Neural progenitor cell (in vitro differentiated cells): ENCODE measurements at regions not wholly inside any gene's neighbourhood (a gene's known extent, or its start where the extent isn't known, plus 50 kb on each side); places are given as distances from the start of the nearest gene placed in this dataset.
A peak's percentile ranks its signal among the peaks of the same experiment; 100 is the strongest.

Source experiments
- DNase-seq: peaks from one replicate; pipeline ENCODE4 v3.0.0-alpha.2; 2016; ENCODE audit warnings: low spot score
- H2AFZ ChIP-seq: fragments of 200-600 bp; sonication (generic); replicated peaks from 2 replicates; pipeline ENCODE4 v1.6.1; 2016; ENCODE audit warnings: antibody characterized with exemption
- H3F3A ChIP-seq: fragments of 200-600 bp; sonication (generic); 2 replicates; pipeline ENCODE4 v1.6.1; 2016; ENCODE audit warnings: antibody characterized with exemption, low read depth
- H3K27ac ChIP-seq: fragments of 200-600 bp; sonication (generic); 2 replicates; pipeline ENCODE4 v1.5.1; 2016; ENCODE audit warnings: mild to moderate bottlenecking
- H3K27me3 ChIP-seq: fragments of 200-600 bp; sonication (generic); 2 replicates; pipeline ENCODE4 v1.6.1; 2016; ENCODE audit warnings: mild to moderate bottlenecking, moderate library complexity
- H3K36me3 ChIP-seq: fragments of 200-600 bp; sonication (generic); 2 replicates; pipeline ENCODE4 v1.5.1; 2016
- H3K4me1 ChIP-seq: fragments of 200-600 bp; sonication (generic); 2 replicates; pipeline ENCODE4 v1.6.1; 2016; ENCODE audit warnings: mixed run types
- H3K4me2 ChIP-seq: fragments of 200-600 bp; sonication (generic); 2 replicates; pipeline ENCODE4 v1.6.1; 2016
- H3K4me3 ChIP-seq: fragments of 200-600 bp; sonication (generic); 2 replicates; pipeline ENCODE4 v1.5.1; 2016
- H3K79me2 ChIP-seq: fragments of 200-600 bp; sonication (generic); 2 replicates; pipeline ENCODE4 v1.6.1; 2016; ENCODE audit warnings: low read depth
- H3K9ac ChIP-seq: fragments of 200-600 bp; sonication (generic); 2 replicates; pipeline ENCODE4 v1.6.1; 2016
- H3K9me3 ChIP-seq: fragments of 200-600 bp; sonication (generic); 2 replicates; pipeline ENCODE4 v1.5.1; 2016; ENCODE audit warnings: low read depth
- H4K20me1 ChIP-seq: fragments of 200-600 bp; sonication (generic); 2 replicates; pipeline ENCODE4 v1.6.1; 2016; ENCODE audit warnings: low read depth
- H3K27ac Mint-ChIP-seq: 3 replicates; pipeline ENCODE4 v1.8.0; 2021; ENCODE audit warnings: mixed read lengths
- H3K27me3 Mint-ChIP-seq: 2 replicates; pipeline ENCODE4 v1.8.0; 2022; ENCODE audit warnings: low read depth, mild to moderate bottlenecking, inconsistent platforms, moderate library complexity, mixed read lengths; ENCODE audit not compliant: insufficient read depth
- H3K36me3 Mint-ChIP-seq: 3 replicates; pipeline ENCODE4 v1.8.0; 2021; ENCODE audit warnings: mixed read lengths
- H3K4me1 Mint-ChIP-seq: 3 replicates; pipeline ENCODE4 v1.8.0; 2021; ENCODE audit warnings: mixed read lengths
- H3K4me3 Mint-ChIP-seq: 3 replicates; pipeline ENCODE4 v1.8.0; 2021; ENCODE audit warnings: mild to moderate bottlenecking, moderate library complexity, mixed read lengths
- H3K9me3 Mint-ChIP-seq: 3 replicates; pipeline ENCODE4 v1.8.0; 2020; ENCODE audit warnings: mixed read lengths
- EZH2 ChIP-seq: fragments of 200-600 bp; sonication (generic); IDR thresholded peaks from 2 replicates; pipeline ENCODE4 v1.6.1; 2017; ENCODE audit warnings: antibody characterized with exemption, mild to moderate bottlenecking, moderate library complexity
- EZH2phosphoT487 ChIP-seq: fragments of 200-600 bp; sonication (generic); IDR thresholded peaks from 2 replicates; pipeline ENCODE4 v1.6.1; 2017; ENCODE audit warnings: antibody characterized with exemption
- TF ChIP-seq, protein P1 (sequence below): fragments of 200-600 bp; sonication (generic); IDR thresholded peaks from 2 replicates; pipeline ENCODE4 v1.5.1; 2017; ENCODE audit warnings: antibody characterized with exemption, mild to moderate bottlenecking

DNA sequence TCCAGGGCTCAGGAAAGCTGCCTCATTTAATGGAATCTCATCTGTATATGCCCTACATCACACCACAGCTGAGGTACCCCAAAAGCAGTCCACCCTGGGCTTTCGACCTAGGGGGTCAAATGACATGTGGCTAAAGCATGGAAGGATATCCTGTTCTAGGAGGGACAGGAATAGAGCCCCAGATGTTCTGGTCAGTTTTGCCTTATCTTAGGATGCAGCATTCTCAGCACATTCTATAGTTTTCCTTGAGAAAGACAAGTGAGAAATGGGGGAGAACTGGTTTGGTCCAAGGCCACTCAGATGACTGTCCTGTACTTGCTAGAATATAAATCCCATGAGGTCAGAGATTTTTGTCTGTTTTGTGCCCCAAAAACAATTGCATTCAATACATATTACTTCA lies 688.0 kb upstream of the ZEB2 start:
- H3K9ac ChIP-seq: no peak overlapping the region
- no peaks in the 10 kb centered on the region for H3K4me1 ChIP-seq
- no peaks in the 10 kb centered on the region for H3F3A ChIP-seq
- no peaks in the 10 kb centered on the region for H3K9me3 ChIP-seq
- no peak overlapping the region for H3K27ac ChIP-seq
- Mint-ChIP-seq H3K27me3 (peaks cover 8% of the 10 kb centered on the region), H3K4me3 (no peak overlapping the region), H3K27ac (no peak overlapping the region), H3K9me3 (peaks cover 20% of the 10 kb centered on the region), H3K36me3 (no peaks in the 10 kb centered on the region), H3K4me1 (no peaks in the 10 kb centered on the region)
- H2AFZ ChIP-seq: no peak overlapping the region
- H3K36me3 ChIP-seq: no peaks in the 10 kb centered on the region
- no peaks in the 10 kb centered on the region for H3K27me3 ChIP-seq
- H4K20me1 ChIP-seq: no peaks in the 10 kb centered on the region
- H3K4me3 ChIP-seq: no peak overlapping the region
- H3K4me2 ChIP-seq: no peak overlapping the region
- H3K79me2 ChIP-seq: no peaks in the 10 kb centered on the region
- TF ChIP-seq, protein P1, sequence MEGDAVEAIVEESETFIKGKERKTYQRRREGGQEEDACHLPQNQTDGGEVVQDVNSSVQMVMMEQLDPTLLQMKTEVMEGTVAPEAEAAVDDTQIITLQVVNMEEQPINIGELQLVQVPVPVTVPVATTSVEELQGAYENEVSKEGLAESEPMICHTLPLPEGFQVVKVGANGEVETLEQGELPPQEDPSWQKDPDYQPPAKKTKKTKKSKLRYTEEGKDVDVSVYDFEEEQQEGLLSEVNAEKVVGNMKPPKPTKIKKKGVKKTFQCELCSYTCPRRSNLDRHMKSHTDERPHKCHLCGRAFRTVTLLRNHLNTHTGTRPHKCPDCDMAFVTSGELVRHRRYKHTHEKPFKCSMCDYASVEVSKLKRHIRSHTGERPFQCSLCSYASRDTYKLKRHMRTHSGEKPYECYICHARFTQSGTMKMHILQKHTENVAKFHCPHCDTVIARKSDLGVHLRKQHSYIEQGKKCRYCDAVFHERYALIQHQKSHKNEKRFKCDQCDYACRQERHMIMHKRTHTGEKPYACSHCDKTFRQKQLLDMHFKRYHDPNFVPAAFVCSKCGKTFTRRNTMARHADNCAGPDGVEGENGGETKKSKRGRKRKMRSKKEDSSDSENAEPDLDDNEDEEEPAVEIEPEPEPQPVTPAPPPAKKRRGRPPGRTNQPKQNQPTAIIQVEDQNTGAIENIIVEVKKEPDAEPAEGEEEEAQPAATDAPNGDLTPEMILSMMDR: no peak
- no peak for TF ChIP-seq EZH2
- no peak for TF ChIP-seq EZH2phosphoT487
- DNase-seq: no peak

DNA sequence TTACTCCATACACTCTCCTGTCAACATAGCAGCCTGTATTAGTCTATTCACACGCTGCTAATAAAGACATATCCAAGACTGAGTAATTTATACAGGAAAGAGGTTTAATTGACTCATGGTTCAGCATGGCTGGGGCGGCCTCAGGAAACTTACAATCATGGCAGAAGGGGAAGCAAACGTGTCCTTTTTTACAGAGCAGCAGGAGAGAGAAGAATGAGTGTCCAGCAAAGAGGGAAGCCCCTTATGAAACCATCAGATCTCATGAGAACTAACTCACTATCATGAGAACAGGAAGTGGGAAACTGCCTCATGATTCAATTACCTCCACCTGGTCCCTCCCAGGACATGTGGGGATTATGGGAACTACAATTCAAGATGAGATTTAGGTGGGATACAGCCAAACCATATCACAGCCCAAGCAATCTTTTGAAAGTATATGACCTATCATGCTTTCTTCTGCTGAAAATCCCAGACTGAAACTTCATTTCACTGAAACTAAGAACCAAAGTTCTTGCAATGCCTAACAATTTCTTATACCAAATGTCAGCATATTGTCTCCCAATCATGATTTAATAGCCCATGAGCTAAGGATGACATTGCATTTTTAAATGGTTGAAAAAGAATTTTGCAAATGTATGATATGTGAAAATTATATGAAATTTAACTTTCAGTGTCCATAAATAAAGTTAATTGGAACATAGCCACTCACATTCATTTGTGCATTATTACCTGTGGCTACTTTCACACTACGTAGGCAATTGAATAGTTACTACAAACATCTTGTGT lies 686.8 kb upstream of the ZEB2 start:
- no peak for DNase-seq
- Histone ChIP-seq H3K9me3 (no peaks in the 10 kb centered on the region), H3K27ac (no peak overlapping the region), H3K9ac (no peak overlapping the region), H3K27me3 (no peaks in the 10 kb centered on the region), H2AFZ (no peak overlapping the region), H3K4me2 (no peak overlapping the region), H3K36me3 (no peaks in the 10 kb centered on the region), H3F3A (no peaks in the 10 kb centered on the region), H4K20me1 (no peaks in the 10 kb centered on the region), H3K79me2 (no peaks in the 10 kb centered on the region), H3K4me1 (no peaks in the 10 kb centered on the region), H3K4me3 (no peak overlapping the region)
- Mint-ChIP-seq H3K4me1 (no peaks in the 10 kb centered on the region), H3K27ac (no peak overlapping the region), H3K4me3 (no peak overlapping the region), H3K36me3 (no peaks in the 10 kb centered on the region), H3K9me3 (peaks cover 18% of the 10 kb centered on the region), H3K27me3 (peaks cover 8% of the 10 kb centered on the region)
- TF ChIP-seq, protein P1: no peak
- no peak for TF ChIP-seq EZH2phosphoT487
- no peak for TF ChIP-seq EZH2

DNA sequence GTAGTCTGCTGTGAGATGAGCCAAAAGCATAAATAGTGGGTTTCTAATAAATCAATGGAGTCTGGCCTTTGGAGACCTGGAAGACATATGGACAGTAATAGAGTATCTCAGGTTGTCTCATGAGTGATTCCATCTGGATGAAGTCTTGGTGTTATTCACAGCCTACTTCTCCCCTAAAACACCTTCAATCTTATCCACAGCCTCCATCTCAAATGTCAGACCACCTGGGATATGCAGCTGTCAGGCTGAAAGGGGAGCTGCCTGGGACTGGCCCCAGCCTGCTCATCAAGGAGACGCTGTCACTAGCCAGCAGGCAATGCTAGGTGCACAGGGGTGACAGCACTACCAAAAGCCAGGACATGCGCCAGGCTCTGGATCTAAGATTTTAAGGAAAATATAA lies 684.0 kb upstream of the ZEB2 start:
- DNase-seq: peak; percentile 28
- TF ChIP-seq, protein P1: no peak
- TF ChIP-seq EZH2phosphoT487: no peak
- no peak for TF ChIP-seq EZH2
- Histone ChIP-seq H3K4me3 (no peak overlapping the region), H3F3A (no peaks in the 10 kb centered on the region), H3K27ac (no peak overlapping the region), H3K4me1 (no peaks in the 10 kb centered on the region), H3K36me3 (no peaks in the 10 kb centered on the region), H3K9me3 (no peaks in the 10 kb centered on the region), H4K20me1 (no peaks in the 10 kb centered on the region), H2AFZ (no peak overlapping the region), H3K4me2 (no peak overlapping the region), H3K9ac (no peak overlapping the region), H3K27me3 (no peaks in the 10 kb centered on the region), H3K79me2 (no peaks in the 10 kb centered on the region)
- Mint-ChIP-seq H3K9me3 (no peaks in the 10 kb centered on the region), H3K4me1 (no peaks in the 10 kb centered on the region), H3K27ac (no peak overlapping the region), H3K27me3 (peaks cover 2% of the 10 kb centered on the region), H3K4me3 (no peak overlapping the region), H3K36me3 (no peaks in the 10 kb centered on the region)
